Osteocyte (in vitro differentiated cells): ENCODE measurements at regions not wholly inside any gene's neighbourhood (a gene's known extent, or its start where the extent isn't known, plus 50 kb on each side); places are given as distances from the start of the nearest gene placed in this dataset.

Experiments used
- DNase-seq: peaks from one replicate; pipeline ENCODE4 v3.0.0; 2021; ENCODE audit warnings: mixed read lengths; ENCODE audit not compliant: unreplicated experiment; ENCODE audit errors: extremely low spot score
- H3K27ac Mint-ChIP-seq: one replicate; pipeline ENCODE4 v1.8.0; 2021; ENCODE audit warnings: mild to moderate bottlenecking, mixed read lengths; ENCODE audit not compliant: unreplicated experiment
- H3K27me3 Mint-ChIP-seq: one replicate; pipeline ENCODE4 v1.8.0; 2021; ENCODE audit warnings: mixed read lengths; ENCODE audit not compliant: unreplicated experiment
- H3K36me3 Mint-ChIP-seq: one replicate; pipeline ENCODE4 v1.8.0; 2021; ENCODE audit warnings: mixed read lengths; ENCODE audit not compliant: unreplicated experiment
- H3K4me1 Mint-ChIP-seq: one replicate; pipeline ENCODE4 v1.8.0; 2021; ENCODE audit warnings: mixed read lengths; ENCODE audit not compliant: unreplicated experiment
- H3K4me3 Mint-ChIP-seq: one replicate; pipeline ENCODE4 v1.8.0; 2021; ENCODE audit warnings: mild to moderate bottlenecking, moderate library complexity, mixed read lengths; ENCODE audit not compliant: unreplicated experiment
- H3K9me3 Mint-ChIP-seq: one replicate; pipeline ENCODE4 v1.8.0; 2021; ENCODE audit warnings: mixed read lengths; ENCODE audit not compliant: unreplicated experiment
- CTCF ChIP-seq: fragments of 200-600 bp; sonication (generic); IDR thresholded peaks from 2 replicates; pipeline ENCODE4 v1.5.0; 2021; ENCODE audit warnings: antibody characterized with exemption, mild to moderate bottlenecking, moderate library complexity

- H3K4me1 Mint-ChIP-seq: peaks cover 23% of the 10 kb centered on the region
- H3K36me3 Mint-ChIP-seq: peaks cover 2% of the 10 kb centered on the region
- no peak for TF ChIP-seq CTCF
Measured at GRCh38 chr13:98092888-98093287, 50.0 kb upstream of the FARP1 start.

More at GRCh38 chr13:98092888-98093287, 50.0 kb upstream of the FARP1 start:
- peaks cover 8% of the 10 kb centered on the region for H3K9me3 Mint-ChIP-seq
- no peaks in the 10 kb centered on the region for H3K27me3 Mint-ChIP-seq
- no peak overlapping the region for H3K4me3 Mint-ChIP-seq
- no peak for DNase-seq
- H3K27ac Mint-ChIP-seq: no peak overlapping the region
